HG02938 (cell line): ENCODE measurements at regions not wholly inside any gene's neighbourhood (a gene's known extent, or its start where the extent isn't known, plus 50 kb on each side); places are given as distances from the start of the nearest gene placed in this dataset.
"Not testable (repeated sequence)": the region's sequence is repeated elsewhere in the genome, so short reads cannot be mapped to it uniquely, and the experiment has no call there.

Source experiments
- ATAC-seq: cut with Tn5 transposase; IDR thresholded peaks from one replicate; pipeline ENCODE4 v1.9.1; 2021; ENCODE audit warnings: mild to moderate bottlenecking, moderate library complexity; ENCODE audit not compliant: unreplicated experiment

- ATAC-seq = not testable (repeated sequence)
Observed at GRCh38 chr2:111420074-111420473, 299.4 kb downstream of the BCL2L11 start.

GRCh38 chr2:111420835-111421234 lies 300.1 kb downstream of the BCL2L11 start:
- ATAC-seq = not testable (repeated sequence)

GRCh38 chr2:111421949-111422348 lies 301.2 kb downstream of the BCL2L11 start:
- ATAC-seq = not testable (repeated sequence)

DNA sequence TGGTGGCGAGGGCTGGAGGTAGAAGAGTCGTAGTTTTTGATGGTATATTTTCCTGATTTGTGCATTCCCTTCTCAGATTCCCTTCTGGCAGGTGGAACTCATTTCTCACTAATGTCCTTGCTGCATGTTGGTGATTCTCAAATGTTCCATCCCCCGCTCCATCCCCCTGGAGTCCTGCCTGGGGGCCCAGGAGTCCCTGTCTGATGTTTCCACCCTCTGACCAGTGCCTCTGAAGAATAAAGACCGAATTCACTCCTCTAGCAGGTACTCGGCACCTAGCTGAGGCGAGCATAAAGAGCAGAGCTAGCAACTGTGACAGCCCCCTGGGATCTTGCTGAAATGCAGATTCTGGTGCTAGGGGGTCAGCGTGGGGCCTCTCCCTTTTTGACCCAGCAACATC lies 301.8 kb downstream of the BCL2L11 start:
- not testable (repeated sequence) for ATAC-seq

DNA sequence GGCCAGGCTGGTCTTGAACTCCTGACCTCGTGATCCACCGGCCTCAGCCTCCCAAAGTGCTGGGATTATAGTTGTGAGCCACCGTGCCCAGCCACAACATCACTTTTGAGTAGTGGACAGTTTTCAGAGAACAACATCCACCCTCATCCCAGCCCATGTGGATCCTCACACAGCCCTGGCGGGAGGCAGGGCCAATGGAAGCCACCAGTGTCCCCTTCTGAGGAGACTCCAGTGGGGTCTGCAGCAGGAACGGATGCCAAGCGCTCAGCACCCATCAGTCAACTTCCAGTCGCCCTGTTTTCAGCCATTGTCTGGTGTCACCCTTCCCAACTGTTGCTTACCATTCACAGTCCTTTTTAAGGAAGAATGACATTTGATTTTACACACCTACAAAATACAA lies 302.5 kb downstream of the BCL2L11 start:
- ATAC-seq = not testable (repeated sequence)

- ATAC-seq = not testable (repeated sequence)
Observed at GRCh38 chr2:111424176-111424575, 303.5 kb downstream of the BCL2L11 start.

DNA sequence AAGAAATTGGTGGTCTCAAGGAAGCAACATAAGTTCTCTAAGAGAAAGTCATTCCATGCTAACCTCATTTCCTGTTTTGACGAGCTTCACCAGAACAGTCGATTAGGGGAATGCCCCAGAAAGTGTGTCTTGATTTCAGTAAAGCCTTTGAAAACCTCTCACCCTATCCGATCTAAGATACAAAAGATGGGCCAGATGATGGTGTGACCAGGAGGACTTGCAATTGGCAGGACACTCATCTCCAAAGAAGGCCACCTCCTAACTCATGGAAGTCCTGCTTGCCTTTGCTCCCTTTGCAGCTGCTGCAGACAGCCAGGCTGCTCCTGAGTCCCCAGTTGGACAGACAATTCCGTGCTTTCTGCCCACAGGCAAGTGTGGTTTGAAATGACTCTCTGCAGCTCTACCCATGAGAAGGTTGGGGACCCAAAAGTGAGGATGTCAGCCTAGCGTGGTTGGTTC lies 304.2 kb downstream of the BCL2L11 start:
- ATAC-seq = not testable (repeated sequence)

DNA sequence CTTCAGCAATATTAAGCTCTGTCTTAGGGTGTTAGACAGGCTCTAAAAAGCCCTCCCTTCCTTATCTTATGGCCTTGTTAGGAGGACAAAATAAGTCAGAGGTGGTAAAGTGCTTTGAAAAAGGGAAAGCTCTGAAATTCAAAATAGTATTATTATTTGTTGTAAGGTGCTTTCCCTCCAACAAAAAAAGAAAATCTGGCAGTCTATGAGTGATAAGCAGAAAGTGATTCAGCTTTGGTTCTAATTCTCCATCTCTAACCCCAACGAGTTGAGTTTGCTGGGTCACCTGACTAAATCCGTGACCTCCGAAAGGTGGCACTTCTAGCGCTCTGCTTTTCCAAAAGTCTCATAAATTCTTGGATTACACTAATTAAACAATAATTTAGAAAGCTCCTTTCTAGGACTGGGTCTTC lies 305.1 kb downstream of the BCL2L11 start:
- ATAC-seq = not testable (repeated sequence)

GRCh38 chr2:111427346-111427745 lies 306.6 kb downstream of the BCL2L11 start:
- ATAC-seq = not testable (repeated sequence)

DNA sequence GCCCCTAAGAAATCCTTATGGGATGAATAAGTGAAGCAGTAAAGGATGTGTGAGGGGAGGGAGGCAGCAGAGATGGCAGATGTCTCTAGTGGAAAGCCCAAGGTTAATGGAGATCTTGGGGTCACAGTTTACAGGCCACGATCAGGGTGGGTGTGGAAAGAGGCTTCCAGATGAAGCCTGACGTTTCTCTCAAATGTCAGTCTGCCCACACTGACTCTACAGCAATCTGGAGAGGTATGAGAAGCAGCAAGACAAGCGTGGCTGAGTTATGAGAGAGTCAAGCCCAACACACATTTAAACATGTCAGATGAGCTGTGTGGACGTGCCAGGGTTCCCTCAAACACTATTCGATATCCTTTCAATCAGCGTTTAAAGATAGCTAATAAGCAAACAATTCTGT lies 308.2 kb downstream of the BCL2L11 start:
- not testable (repeated sequence) for ATAC-seq

DNA sequence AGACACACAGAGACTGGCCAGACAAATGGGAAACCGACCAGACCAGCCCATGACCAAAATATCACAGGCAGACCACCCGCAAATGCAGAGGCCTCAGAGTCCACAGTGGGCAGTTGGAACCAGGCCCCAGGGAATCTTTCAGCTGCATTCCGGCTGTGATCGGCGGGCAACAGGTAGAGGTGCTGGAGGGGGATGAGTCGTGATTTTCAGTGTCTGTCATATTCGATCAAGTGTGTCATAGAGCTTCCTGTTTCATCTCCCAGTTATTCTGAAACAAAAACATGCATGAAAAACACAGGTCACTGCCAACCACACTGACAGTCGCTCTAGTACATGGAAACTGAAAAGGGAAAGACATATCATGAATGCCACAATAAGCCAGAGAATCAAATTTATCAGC lies 308.6 kb downstream of the BCL2L11 start:
- peak; percentile 57 for ATAC-seq

DNA sequence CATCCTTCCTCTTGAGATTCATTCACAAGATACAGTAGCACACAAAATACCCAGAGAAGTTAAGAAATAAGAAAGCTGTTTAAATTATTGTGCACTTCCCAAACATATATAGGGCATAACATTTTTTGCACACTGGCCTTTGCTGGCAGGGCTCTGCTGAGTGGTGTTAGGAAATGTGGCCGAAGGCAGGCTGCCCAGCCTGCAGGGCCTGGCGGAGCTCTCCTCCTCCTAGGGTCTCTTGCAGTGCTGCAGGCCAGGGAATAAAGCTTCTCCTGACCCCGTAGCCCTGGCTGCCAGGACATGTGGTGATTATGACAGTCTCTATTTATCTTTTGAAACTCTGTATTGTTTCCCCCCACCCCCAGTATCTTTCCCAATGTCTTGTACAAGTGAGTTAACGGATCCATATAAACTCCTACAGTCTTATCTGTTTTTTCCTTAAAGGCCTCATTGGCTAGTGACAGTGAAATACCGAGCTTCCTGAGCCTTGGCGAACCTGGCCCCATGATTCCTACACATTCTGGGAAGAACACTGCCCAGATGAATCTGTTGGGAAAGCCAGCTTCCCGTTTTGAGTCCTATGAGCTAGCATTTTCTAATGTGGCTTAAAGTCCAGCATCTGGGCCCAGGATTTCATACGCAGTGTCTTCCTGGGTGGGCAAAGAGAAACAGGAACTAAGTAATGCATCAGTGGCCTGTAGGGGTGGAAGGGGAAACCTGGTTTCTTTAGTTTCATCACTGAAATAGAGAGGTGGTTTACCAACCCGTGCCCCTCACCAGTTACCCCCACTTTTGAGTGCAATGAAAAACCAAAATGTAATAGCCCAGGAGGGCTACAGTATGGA lies 310.3 kb downstream of the BCL2L11 start:
- not testable (repeated sequence) for ATAC-seq

DNA sequence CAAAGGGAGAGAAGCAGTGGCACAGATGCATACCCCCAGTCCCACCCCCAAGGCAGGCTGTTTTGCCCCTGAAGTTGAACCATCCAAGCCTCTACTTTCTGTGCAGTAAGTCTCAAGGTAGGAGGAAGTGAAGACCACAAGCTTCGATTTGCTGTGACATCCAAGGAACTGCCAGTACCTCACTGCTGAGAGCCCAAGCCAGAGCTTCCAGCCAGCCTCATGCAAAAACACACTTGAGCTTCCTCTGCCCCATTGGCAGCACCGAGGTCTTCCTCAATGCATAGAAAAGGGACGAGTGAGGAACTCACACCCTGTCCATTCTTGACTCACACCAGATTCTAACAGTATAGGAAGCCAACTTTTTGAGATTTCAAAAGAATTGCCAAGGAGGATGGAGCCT lies 311.7 kb downstream of the BCL2L11 start:
- not testable (repeated sequence) for ATAC-seq

DNA sequence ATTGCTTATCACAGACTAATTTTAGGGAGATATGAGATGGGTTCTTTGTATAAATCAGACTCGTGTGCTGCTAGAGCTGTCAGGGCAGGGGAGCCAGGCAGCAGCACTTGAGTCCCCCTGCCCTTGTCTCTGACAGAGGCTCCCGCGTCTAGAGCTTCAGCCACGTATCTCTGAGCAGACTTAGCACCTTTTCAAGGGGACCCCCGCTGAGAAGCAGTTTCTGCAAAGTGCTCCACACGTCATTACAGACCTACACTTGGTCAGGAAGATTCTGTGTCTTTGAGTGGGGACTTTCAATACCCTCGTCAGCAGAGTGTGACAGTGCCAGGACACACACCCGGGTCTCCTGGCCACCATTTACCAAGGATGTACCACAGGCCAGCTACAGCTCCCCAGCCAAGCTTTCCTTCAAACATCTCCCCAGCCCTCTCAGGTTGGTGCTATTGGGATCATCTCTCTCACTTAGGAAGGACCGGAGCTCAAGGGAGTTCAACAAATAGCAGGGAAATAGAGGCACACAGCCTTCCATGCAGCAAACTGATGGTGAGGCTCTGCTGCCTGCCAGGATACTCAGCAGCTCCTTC lies 312.3 kb downstream of the BCL2L11 start:
- ATAC-seq = not testable (repeated sequence)

- not testable (repeated sequence) for ATAC-seq
Observed at GRCh38 chr2:111433892-111434607, 313.3 kb downstream of the BCL2L11 start.

DNA sequence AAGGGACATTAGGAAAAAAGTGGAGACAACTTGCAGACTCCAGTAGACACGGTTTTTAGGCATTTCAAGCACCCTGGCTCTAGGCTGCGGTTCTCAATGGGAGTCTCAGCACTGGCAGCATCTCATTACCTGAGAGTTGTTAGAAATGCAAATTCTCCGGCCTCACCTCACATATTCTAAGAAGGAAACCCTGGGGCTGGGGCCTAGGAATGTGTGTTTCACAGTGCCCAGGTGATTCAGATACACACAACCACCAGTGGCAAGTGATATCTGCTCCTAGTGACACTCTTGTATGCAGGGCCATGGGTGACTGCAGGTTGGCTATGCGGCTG lies 313.9 kb downstream of the BCL2L11 start:
- ATAC-seq = not testable (repeated sequence)

- not testable (repeated sequence) for ATAC-seq
Observed at GRCh38 chr2:111435553-111436310, 315.0 kb downstream of the BCL2L11 start.

DNA sequence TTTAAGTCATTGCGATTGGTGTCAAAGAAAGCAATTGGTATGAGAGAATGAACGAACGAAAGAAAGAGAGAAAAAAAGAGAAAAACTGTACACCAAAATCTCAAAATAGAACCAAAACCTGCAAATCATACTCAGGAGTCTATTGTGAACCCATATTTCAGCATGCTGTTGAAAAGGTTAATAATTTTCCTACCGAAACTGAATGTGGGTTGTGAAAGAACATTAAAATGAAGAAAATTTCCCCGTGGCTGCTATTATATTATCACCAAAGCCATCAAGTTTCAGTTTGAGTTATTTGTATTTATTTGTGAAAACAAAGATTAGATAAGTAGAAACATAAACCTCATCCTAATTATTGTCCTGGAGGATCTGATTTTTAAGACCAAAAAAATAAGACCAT lies 315.7 kb downstream of the BCL2L11 start:
- peak; percentile 73 for ATAC-seq

GRCh38 chr2:111437288-111437990 lies 316.7 kb downstream of the BCL2L11 start:
- ATAC-seq = not testable (repeated sequence)

- not testable (repeated sequence) for ATAC-seq
Observed at GRCh38 chr2:111438161-111438560, 317.4 kb downstream of the BCL2L11 start.
